Stimulated activated naive CD8-positive, alpha-beta T cell treated with anti-CD3 and anti-CD28 coated beads, Interleukin-15, Interleukin-2, amounts not matched to agents 100 U/mL and 50 U/mL, for 24 hours (primary cell): ENCODE measurements at regions not wholly inside any gene's neighbourhood (a gene's known extent, or its start where the extent isn't known, plus 50 kb on each side); places are given as distances from the start of the nearest gene placed in this dataset.

Experiments used
- ATAC-seq: fragments of 150-1000 bp; cut with Tn5 transposase; one replicate; pipeline ENCODE4 v1.10.0; 2021
- DNase-seq: peaks from one replicate; pipeline ENCODE4 v3.0.0; 2021

DNA sequence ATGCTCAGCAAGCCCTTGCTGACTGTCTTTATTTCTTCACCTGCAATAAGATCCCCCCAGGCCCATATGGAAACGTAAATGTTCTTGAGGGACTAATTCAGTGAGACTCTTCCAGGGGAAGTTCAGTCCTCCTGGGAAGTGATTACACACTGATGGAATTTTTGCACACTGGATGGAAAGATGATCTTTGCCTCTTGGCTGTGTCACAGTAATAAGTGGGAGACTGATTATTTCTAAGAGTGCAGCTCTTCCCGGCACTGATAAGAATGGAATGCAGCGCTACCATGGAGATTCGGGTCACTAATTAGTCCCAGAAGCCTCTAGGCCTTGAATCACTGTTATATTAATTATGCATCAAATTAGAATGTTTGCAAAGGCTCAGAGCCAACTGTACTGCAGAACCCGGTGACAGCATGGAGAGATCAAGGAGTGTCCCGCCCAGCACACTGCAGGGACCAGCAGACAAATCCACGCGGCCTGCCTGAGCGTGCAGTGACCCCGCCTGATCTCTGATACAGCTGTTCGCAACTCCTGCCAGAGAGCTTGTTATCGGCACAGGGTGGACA, 178.3 kb downstream of the SNX19 start:
- ATAC-seq = no peak
- no peak for DNase-seq

DNA sequence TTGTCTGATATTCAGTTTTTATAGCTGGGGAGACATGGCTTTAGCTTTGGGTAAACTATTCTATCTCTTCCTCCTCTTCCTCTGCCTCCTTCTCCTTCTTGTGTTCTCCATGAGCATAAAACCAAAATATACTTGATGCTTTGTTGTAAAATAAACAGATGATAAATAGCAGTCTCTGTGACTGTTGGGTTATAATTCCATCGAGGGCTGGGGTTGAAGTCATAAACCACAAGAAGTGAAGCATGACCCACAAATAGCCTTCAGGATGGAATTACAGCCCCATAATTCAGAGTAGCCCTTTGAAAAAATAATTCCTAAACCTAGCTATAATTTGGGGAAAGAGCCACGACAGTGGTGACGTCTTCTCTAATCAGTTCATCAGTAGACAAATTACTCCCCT, 177.7 kb downstream of the SNX19 start:
- no peak for ATAC-seq

DNA sequence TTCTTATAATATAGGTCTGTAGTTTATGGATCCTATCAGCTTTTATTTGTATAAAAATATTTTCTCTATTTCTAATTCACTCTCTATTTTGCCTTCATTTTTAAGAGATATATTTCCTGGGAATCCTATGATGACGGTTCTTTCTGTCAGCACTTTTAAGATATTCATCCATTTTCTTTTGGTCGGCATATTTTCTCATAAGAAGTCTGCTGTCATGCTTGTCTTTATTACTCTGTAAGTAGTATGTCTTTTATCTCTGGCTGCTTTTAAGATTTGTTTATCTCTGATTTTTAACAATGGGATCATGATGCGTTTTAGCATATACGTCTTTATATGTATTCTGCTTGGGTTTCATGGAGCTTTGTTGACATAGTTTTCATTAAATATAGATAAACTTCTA, 175.5 kb downstream of the SNX19 start:
- no peak for ATAC-seq

More for the DNA sequence above, 177.7 kb downstream of the SNX19 start:
- no peak for DNase-seq

DNA sequence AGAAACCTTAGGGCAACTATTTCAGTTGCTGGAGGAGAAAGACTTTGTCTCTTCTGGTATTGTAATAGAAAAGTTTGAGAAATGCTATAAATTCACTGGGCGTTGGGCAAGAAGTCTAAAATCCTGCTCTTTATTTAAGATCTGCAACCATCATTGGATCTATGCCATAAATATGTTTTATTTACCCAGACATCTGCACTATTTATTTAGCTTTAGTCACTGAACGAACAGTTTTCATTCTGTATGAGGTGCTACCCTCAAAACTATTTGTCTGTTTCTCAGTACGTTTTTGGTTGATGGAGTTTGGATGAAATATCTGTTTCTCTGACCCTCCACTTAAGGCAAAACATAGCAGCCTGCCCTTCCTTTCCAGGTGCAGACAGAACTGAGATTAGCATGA, 171.5 kb downstream of the SNX19 start:
- DNase-seq = no peak

More for the DNA sequence above, 175.5 kb downstream of the SNX19 start:
- DNase-seq = no peak

DNA sequence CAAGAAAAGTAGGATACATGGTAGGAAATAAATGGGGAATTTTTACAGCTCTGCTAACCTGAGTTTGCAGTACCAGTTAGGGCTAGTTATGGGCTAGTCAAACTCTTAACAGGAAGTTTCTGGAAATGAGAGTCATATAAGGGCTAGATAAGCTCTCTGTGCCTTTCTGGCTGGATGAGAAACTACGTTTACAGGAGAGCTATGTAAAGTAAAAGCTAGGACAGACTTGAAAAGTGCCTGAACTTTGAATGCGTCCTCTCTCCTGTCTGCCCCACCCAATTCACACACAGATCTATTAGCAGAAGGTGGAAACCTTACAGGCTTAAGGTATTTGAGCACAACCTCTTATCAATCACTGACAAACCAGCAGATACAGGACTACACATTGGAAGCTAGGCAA, 167.1 kb downstream of the SNX19 start:
- DNase-seq (no peak), ATAC-seq (no peak)

More for the DNA sequence above, 171.5 kb downstream of the SNX19 start:
- ATAC-seq = no peak

DNA sequence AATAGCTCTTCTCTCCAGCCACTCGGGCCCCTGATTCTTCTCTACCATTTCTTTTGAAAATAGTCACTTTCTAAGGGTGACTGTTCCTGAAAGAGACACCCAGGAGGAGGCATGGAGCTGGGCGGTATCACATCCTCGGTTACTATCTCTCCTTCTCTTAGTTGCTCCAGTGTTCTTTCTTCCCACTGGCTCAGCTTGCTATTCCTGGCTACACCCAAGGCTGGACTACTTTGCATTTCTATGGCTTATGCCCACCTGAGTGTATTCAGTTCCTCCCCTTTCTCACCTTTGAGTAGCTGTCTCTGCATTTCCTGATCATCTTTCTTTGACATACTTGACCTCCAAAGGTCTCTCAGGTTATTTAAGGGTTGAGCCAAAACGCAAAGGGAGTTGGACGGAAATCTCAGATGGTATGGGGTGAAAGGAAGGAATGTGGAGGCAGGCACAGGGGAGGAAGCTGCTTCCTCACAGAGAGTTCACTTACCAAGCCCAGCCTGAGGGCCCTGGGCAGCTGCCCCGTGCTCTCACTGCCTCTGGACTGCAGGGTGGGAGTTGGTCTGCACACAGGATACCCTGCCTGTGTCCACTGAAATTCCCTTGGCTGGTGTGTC, 155.7 kb downstream of the SNX19 start:
- DNase-seq (no peak), ATAC-seq (no peak)

DNA sequence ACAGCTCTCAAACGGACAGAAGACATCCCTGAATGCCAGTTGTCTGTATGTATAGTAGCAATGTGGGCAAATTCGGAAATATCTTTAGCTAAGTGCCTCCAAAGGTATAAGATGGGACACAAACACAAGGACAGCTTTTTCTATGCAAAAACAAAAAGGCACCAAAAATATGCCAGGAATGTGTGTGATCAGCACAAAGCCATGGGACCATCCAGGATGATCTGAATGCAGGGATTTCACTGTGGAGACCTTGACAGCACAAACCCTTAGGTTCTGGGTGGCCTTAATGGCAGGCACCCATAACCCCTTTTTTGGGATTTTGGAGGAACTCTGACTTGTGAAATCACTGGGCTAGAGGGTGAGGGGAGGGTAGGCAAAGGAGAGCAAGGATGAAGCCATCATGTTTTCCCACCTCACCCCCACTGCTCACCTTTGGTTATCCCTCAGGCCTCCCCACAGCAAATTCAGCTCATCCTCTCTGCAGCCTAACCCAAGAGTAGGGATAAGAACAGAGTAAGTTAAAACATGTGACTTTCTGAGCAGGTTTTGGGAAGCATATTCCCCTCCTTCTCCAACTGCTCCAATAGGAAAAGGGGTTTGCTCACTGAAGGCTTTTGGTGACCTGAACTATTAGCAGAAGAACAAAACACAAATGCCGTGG, 154.6 kb downstream of the SNX19 start:
- no peak for DNase-seq
- ATAC-seq = no peak

DNA sequence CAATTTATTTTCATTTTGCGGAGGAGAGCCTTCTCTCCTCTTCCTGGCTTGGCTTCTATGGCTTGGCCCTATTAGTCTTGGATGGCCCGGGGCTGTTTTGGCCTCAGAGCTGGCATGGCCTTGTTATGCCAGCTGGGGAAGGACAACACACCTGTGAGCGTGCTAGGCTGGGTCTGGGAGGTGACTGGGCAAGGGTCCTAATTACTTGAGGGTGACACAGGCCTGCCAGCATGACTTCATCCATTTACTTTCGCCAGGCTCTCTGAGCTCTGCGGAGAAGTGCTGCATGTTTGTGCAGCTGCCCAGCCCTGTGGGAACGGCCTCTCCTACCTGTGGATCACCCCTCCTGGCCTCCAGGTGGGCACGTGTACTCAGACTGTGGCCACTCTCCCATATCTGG, 153.6 kb downstream of the SNX19 start:
- DNase-seq (no peak), ATAC-seq (no peak)

DNA sequence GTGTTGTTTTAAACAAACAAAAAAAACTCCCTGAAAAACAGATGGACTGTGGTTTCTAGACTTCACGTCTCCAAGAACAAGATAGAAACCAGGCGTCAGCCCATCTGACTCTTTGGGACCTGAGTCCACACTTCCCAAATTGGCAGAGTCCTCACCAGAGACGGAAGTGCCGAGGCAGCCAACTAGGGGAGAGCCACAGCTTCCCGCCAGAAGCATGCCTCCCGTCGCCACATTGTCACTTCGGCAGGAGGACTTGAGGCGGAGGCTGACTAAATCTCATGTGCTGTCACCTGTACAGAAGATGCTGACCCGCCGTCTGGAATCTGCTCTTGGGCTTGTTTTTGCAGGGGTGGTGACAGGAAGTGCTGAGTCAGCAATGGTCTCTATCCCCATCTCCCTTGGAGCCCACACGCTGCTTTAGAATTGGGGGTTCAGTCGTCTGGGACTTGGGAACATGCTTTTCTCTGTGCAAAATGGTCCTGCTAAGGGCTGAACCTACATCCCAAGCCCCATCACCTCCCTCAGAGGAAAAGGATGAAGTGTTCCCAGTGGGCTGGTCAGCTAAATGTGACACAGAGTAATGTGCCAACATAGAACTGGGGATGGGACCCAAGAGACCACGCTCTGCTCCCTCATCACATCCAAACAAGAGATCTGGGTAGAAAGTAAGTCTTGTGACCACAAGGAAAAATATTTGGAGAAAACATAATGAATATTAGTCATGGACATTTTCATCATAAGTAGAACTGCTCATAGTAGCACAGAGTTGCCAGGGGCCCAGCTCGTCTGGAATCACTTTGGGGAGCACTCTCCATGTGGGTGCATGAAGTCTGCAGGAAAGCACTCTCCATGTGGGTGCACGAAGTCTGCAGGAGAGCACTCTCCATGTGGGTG, 152.9 kb downstream of the SNX19 start:
- ATAC-seq = no peak
- DNase-seq = no peak

DNA sequence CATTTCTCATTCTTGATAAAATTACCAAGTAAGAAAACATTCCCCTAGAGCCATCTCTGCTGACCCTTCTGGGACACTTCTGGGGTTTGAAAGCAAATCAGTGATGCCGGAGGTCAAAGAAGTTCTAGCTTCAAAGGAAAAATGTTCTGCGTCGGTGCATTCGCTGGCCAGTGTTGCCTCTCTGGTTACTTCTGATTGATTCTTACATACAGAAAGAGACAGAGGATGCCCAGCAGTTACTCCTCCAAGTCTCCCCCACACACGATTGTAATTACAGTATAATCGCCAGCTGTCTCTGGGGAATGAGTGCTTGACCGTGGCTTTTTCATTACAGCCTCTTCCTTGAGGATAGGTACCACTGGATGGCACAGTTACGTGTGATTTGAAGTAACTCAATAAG, 150.9 kb downstream of the SNX19 start:
- no peak for ATAC-seq
- no peak for DNase-seq

DNA sequence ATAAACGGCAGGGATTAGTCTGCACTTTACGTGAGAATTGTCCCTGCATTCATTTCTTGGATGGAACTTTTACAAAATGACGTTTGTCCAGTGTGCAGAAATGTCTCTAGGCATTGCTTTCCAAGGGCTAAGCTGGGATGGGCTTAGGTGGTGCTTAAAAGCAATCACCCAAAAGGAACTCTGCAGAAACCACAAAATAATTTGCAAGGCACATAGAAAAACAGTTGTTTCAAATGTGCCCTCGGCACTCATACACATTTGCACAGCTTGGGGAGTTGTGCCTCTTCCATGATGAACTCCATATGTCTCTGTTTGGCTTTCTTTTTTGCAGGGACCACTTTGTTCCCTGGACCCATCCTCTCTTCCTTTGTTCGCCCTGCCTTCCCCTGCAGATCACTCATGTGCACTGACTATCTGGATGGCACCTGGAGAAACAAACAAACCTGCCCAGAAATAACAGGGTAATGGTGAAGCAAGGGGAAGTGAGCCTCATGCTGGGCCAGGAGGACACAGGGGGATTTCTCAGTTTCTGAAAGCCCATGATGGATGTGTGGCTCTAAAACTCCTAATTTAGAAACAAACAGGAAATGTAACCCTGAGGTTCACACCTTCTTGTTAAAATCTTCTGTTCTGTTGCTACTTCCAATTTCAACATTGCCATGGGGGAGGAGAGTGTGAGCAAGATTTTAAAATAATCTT, 150.2 kb downstream of the SNX19 start:
- ATAC-seq (no peak), DNase-seq (no peak)

DNA sequence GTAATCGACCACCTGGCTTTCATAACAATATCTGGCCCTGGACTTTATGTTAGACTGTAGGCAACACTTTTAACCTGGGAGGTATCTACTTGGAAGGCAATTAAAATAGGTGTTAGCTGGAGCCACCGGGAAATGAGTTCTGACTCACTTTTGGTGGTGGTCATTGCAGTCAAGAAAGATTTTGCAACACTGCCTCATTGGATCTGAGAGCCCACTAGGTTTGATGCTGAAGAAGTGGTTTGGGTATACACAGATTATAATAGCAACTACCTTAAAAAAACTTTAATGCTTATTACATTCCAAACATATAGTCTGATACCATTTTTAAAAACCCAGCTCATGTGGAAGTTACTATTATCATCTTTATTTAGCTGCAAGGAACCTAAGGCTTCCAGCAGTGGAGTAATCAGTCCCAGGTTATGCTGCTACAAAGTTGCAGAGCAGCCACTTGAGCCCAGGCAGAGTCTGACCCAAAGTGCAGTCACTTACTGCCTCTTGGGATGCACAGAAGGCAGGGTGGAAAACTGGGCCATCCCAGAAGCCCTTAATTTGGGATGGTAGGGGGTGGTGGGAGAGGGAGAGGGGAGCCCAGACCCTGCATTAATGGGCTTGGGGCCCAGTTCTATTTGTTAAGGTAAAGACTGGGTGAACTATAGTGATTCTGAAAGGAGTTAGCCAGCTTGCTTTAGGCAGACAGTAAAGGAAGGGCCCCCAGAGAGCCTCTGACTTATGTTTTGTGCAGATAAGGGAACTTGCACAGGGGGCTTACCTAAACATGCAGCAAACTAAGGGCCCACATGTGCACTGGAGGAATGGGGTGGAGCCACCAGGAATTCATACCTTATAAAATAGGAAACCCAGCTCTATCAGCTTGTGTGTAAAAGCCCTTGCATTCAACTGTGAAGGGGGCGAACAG, 149.4 kb downstream of the SNX19 start:
- DNase-seq (no peak), ATAC-seq (no peak)

DNA sequence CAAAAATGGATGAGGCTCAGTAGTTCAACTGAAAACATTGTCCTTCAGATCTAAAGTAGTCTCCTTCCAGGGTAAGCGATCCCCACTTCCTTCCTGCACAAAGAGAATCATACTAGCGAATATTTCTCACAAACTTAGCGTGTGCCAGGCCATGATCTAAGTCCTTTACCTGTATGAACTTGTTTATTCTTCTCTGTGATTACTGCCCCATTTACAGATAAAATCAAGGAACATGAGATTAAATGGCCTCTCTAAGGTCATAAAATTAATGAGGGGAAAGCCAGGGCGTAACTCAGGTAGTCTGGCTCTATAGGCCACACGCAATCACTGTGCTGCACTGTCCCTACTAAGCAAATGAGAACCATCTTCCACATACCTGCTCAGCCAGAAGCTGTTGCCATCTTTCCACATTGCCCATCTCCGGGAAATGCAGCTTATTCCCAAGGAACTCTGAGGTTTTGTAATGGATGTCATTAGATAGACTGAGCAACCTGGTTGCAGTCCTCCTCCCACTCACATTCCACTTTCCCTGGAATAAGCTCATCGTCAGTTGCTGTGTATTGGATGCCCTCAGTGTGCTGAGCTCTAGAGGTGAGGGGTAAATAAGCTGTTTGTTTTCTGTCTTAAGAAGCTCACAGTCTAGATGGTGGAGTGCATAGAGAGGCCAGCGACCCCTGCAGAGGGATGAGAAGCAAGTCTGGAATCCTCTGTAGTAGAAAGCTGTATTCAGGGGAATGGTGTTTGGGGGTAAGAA, 146.3 kb downstream of the SNX19 start:
- ATAC-seq (no peak), DNase-seq (no peak)

DNA sequence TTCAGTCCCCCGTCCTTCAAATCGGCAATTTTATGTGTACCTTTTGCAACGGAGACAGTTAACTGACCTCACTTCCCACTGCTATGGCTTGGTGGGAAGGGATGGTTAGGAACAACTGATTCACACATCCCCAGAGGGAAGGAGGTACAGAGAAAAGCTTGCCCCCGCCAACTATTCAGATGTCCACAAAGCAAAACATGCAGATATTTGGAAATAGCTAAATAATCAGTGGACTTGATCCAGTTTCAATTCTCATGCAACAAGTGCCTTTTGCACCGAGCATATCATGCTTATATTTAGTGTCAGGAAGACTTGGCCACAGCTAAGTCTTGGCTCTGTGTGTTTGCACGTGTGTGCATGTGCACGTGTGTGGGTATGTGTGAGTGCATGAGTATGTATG, 144.6 kb downstream of the SNX19 start:
- ATAC-seq (no peak), DNase-seq (no peak)

DNA sequence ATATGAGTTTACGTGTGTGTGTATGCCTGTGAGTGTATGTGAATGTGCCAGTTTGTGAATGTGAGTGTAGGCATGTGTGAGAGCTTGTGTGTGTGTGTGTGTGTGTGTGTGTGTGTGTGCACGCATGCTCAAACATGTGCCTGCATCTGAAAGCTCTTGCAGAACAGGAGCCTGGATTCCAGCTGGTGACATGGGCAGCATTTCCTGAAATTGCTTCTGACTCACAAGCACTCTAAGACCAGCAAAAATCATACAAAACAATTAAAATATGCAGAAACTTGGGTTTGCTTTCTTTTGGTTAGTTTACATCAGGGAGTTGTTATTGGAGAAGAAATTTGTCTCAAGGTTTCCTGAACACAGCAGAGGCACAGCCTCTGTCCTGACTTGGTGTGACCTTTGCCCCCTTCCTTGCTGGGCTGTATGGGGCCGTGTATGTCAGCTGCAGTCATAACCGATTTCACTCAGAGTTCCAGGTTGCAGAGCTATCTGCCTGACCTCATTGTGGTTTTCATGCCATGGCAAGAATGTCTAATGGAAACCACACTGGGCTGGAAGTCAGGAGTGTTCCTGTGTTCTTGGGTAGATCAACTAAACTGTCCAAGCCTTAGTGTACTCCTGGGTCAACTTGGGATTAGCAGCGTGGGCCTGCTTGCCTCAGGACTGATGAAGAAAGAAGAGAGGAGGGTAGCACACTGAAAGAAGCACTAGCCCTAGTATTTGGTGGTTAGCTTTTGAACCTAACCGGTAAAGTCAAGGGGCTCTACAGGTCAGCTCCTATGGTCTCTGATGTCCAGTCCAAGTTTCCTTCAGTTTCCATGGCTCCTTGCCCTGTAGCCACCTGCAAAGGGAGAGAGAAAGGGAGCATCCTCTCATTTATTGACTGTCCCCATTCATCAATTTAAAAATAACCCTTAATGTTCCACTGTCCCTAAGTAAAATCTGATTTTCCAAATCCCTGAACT, 143.7 kb downstream of the SNX19 start:
- no peak for DNase-seq
- ATAC-seq = no peak

DNA sequence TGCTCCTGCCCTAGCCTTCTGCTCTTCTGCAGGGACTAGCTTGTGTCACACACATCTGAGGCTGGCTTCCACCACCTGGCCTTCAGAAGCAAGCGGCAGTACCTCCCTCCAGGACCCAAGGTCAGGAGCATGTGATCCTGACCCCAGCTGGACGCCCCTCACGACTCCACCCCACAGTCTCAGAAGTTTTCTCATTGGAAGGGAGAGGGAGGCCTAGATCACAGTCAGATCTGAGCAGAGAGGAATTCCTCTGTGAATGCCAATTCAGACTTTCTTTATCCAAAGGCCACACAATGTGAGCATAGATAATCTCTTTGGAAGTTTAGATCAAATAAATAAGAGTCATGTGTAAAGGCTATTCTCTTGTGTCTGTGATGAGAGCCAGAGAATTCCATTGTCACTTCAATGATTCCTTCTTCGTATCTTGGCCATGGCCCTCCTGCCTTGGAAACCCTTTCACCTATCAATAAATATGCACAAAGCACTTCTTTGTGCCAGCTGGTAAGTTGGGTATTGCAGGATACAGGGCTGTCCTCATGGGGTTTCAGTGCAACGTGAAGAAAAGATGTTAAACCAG, 142.9 kb downstream of the SNX19 start:
- DNase-seq (no peak), ATAC-seq (no peak)

DNA sequence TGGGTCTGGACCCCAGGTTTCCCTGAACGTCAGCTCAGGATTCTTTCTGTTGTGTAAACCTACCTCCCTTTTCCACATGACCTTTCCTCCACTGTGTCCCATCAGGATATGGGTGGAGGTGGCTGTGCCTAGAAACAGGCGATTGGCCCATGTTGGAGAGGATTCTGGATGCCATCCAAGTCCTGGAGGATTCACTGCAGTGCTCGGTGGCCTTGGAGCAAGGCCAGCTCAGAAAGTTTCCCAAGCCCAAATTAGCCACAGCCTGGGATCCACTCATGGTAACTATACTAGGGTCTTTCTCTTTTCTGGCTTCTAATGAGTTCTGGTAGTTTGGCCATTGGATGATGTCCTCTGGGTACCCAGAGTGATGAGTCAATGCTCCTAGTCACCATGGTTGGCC, 141.6 kb downstream of the SNX19 start:
- ATAC-seq = no peak
- DNase-seq = no peak

DNA sequence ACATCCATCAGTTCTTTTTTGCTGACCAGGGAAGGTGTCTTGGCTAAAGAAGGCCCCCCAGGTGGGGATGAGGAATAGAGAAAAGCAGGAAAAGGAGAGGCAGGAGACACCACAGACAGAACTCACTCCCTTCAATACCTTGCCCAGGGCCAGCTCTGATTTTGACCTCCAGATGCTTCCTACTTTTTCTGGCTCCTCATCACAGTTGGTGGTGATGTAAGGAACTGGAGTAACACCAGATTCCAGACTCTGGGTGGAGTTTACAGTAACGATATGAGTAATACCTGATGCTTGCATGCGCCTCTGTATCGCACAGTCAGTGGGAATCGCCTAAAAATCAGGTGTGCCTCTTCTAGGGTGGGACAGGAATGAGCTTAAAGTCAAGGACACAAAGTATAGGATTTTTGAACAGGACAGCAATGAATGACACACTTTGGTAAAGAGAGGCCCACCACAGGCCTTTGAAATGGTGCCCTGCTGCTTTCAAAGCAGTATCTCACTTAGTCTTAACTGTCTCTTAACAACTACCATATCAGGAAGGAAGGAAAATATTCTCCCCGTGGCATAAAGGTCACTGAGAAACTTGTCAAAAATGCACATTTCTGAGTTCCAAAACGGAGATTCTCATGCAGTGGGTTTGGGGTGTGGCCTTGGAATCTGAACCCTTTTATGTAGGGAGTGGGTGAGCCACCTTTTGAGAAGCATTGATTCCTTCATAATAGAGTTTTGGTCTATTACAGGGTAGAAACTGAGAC, 140.8 kb downstream of the SNX19 start:
- ATAC-seq (no peak), DNase-seq (no peak)
